ENCODE measurements at regions not wholly inside any gene's neighbourhood (a gene's known extent, or its start where the extent isn't known, plus 50 kb on each side); places are given as distances from the start of the nearest gene placed in this dataset.

- TF ChIP-seq CTCF (IDR thresholded peaks at IDR 0.05; ENCODE audit: control insufficient read depth, extremely low read depth, insufficient read depth) = no peak
- H3K4me3 ChIP-seq (ENCODE audit: low read depth, low read length) = no peak overlapping the region
- no peak for DNase-seq (ENCODE audit: low read depth)
Measured at GRCh38 chr2:114222344-114222743, 220.1 kb upstream of the DPP10 start.

- DNase-seq (ENCODE audit: low read depth) = no peak
- TF ChIP-seq CTCF (IDR thresholded peaks at IDR 0.05; ENCODE audit: control insufficient read depth, extremely low read depth, insufficient read depth) = no peak
- no peak overlapping the region for H3K4me3 ChIP-seq (ENCODE audit: low read depth, low read length)
Measured at GRCh38 chr2:114231921-114232320, 210.5 kb upstream of the DPP10 start.

- DNase-seq (ENCODE audit: low read depth) = no peak
- no peak for TF ChIP-seq CTCF (IDR thresholded peaks at IDR 0.05; ENCODE audit: control insufficient read depth, extremely low read depth, insufficient read depth)
- H3K4me3 ChIP-seq (ENCODE audit: low read depth, low read length) = no peak overlapping the region
Measured at GRCh38 chr2:114237331-114237730, 205.1 kb upstream of the DPP10 start.

DNA sequence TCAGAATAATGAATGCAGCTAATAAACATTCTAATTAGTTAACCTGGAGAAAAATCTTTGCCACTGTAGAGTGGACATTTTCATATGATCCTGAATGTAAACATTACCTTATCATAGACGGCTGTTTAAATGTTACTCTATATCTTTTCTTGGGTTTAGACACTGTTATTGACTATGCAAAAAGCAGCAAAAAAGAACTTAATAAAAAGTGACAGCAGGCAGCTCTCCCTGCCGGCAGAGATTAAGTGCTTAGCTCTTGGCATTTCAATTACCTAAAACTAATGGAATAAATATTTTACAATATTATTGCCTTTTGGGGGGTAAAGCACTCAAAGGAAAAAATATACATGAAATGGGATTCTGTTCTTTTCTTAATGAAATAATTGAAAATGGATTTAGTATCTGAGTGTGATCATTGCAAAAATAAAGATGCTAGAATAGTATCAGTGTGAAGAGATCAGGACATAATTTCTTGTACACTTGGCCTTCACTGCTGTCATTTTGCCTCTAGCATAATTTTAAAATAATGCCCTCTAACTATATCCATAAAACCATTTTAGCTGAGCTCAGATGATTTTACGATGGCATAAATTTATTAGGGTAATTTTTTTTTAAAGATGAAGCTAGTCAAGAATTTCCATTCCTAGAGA, 203.4 kb upstream of the DPP10 start:
- no peak for DNase-seq (ENCODE audit: low read depth)
- TF ChIP-seq CTCF (IDR thresholded peaks at IDR 0.05; ENCODE audit: control insufficient read depth, extremely low read depth, insufficient read depth) = no peak
- H3K4me3 ChIP-seq (ENCODE audit: low read depth, low read length) = no peak overlapping the region

DNA sequence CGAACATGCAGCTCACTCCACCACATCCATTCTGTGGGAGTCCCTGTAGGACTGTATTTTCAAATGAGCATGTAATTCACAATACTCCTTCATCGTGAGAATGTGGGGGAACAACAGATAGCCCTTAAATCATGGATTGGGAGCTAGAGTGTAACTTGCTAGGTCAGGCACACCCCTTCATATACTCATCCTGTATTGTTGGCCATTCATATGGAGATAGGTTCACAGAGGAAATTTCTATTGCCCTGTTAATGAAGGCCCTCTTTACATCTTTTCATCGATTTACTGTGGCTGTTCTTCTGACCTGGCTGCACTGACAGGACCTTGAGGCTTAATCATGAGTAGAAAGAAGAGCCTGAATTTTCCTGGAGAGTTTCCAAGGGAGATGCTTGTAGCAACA, 193.8 kb upstream of the DPP10 start:
- no peak for TF ChIP-seq CTCF (IDR thresholded peaks at IDR 0.05; ENCODE audit: control insufficient read depth, extremely low read depth, insufficient read depth)
- DNase-seq (ENCODE audit: low read depth) = no peak
- no peak overlapping the region for H3K4me3 ChIP-seq (ENCODE audit: low read depth, low read length)

DNA sequence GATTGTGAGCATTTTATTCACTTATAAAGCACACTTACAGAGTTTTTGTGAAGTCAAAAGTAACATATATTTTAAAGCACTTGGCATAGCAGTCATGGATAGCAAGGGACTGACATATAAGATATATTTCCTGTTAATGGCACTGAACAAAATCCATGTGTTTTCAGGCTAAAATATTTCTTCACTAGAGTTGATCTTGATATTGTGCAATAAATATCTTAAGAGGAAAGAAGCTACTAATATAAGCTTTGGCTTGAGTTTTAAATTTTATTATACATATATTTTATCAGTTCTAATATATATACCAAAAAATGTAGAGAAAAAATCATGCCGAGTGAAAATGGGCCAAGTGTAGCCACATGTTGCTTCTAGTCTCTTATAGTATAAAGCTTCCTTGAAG, 189.7 kb upstream of the DPP10 start:
- DNase-seq (ENCODE audit: low read depth) = no peak
- no peak for TF ChIP-seq CTCF (IDR thresholded peaks at IDR 0.05; ENCODE audit: control insufficient read depth, extremely low read depth, insufficient read depth)
- no peak overlapping the region for H3K4me3 ChIP-seq (ENCODE audit: low read depth, low read length)

DNA sequence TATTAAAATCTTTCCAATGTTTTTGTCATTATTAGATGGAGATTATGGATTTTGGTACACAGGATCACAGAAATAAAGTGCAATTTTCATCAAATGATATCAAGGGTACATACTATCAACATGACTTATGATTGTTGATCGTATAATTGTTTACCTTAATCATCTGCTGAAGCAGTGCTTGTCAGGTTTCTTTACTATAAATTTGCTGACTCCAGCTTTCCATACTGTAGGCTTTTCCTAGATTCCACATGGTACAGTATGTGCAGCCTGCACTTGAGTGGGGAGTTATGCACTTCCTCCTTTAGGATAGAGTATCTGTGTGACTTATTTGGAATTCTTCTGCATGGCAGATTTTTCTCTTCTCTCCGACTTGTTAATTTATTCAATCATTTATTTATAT, 187.6 kb upstream of the DPP10 start:
- no peak for DNase-seq (ENCODE audit: low read depth)
- H3K4me3 ChIP-seq (ENCODE audit: low read depth, low read length) = no peak overlapping the region
- TF ChIP-seq CTCF (IDR thresholded peaks at IDR 0.05; ENCODE audit: control insufficient read depth, extremely low read depth, insufficient read depth) = no peak

All from LNCaP clone FGC (cell line).